ENCODE measurements at regions not wholly inside any gene's neighbourhood (a gene's known extent, or its start where the extent isn't known, plus 50 kb on each side); places are given as distances from the start of the nearest gene placed in this dataset.

- TF ChIP-seq EZH2 (IDR thresholded peaks at IDR 0.05) (no peak), ZFX (IDR thresholded peaks at IDR 0.05) (no peak), POLR2A (IDR thresholded peaks at IDR 0.05; ENCODE audit: borderline replicate concordance, extremely low read depth, insufficient read depth, insufficient read length) (no peak), FOSL1 (IDR thresholded peaks at IDR 0.05; ENCODE audit: low read depth) (no peak), ZNF274 (IDR thresholded peaks at IDR 0.05; ENCODE audit: low read depth, low read length) (no peak), EZH2phosphoT487 (IDR thresholded peaks at IDR 0.05; ENCODE audit: borderline replicate concordance) (no peak), CTCF (IDR thresholded peaks at IDR 0.05 in 2 of 3, conservative IDR thresholded peaks at IDR 0.05 in 1 of 3; ENCODE audit: borderline replicate concordance in 1 of 3, insufficient read depth in 1 of 3, low read depth in 2 of 3, low read length in 2 of 3) (no peak), REST (IDR thresholded peaks at IDR 0.05; ENCODE audit: low read depth) (no peak), CEBPB (IDR thresholded peaks at IDR 0.05; ENCODE audit: low read depth) (no peak), TCF7L2 (IDR thresholded peaks at IDR 0.05; ENCODE audit: borderline replicate concordance, extremely low read depth, insufficient read depth, insufficient read length) (no peak), RAD21 (IDR thresholded peaks at IDR 0.05; ENCODE audit: low read depth) (no peak), ATF3 (IDR thresholded peaks at IDR 0.05) (no peak), SIN3A (IDR thresholded peaks at IDR 0.05; ENCODE audit: low read depth) (no peak), JUND (IDR thresholded peaks at IDR 0.05) (no peak), EGR1 (IDR thresholded peaks at IDR 0.05; ENCODE audit: low read depth) (no peak), ELF1 (IDR thresholded peaks at IDR 0.05; ENCODE audit: borderline replicate concordance, low read depth) (no peak), POLR2AphosphoS5 (IDR thresholded peaks at IDR 0.05; ENCODE audit: low read depth, low read length) (no peak), SP1 (IDR thresholded peaks at IDR 0.05; ENCODE audit: low read depth) (no peak), YY1 (IDR thresholded peaks at IDR 0.05; ENCODE audit: extremely low read depth, insufficient replicate concordance, low read depth, low read length) (no peak)
- TF ChIP-seq, protein P1, sequence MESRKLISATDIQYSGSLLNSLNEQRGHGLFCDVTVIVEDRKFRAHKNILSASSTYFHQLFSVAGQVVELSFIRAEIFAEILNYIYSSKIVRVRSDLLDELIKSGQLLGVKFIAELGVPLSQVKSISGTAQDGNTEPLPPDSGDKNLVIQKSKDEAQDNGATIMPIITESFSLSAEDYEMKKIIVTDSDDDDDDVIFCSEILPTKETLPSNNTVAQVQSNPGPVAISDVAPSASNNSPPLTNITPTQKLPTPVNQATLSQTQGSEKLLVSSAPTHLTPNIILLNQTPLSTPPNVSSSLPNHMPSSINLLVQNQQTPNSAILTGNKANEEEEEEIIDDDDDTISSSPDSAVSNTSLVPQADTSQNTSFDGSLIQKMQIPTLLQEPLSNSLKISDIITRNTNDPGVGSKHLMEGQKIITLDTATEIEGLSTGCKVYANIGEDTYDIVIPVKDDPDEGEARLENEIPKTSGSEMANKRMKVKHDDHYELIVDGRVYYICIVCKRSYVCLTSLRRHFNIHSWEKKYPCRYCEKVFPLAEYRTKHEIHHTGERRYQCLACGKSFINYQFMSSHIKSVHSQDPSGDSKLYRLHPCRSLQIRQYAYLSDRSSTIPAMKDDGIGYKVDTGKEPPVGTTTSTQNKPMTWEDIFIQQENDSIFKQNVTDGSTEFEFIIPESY (IDR thresholded peaks at IDR 0.05; ENCODE audit: extremely low read depth, insufficient replicate concordance, low read length): no peak
- intact Hi-C loops (cut with micrococcal nuclease): no loop called here
- ChIA-PET CTCF (no interaction called here), RAD21 (ENCODE audit: low non-redundant PET in 1 of 2, low total read pairs in 2 of 2, uncharacterized antibody in 2 of 2, unreplicated experiment in 2 of 2) (no interaction called here), POLR2A (no interaction called here)
- no TSS peak for BruUV-seq (replicated peaks)
- no peak overlapping the region for H2AFZ ChIP-seq (ENCODE audit: low read depth, low read length, poor library complexity, severe bottlenecking)
- no peaks in the 10 kb centered on the region for H3K27me3 ChIP-seq (ENCODE audit: insufficient read depth, low read length)
- H4K20me1 ChIP-seq (ENCODE audit: insufficient read depth): no peaks in the 10 kb centered on the region
- no peak overlapping the region for H3K9ac ChIP-seq (ENCODE audit: low read length)
- H3K27ac ChIP-seq (ENCODE audit: low read depth, low read length): no peak overlapping the region
- H3K9me2 ChIP-seq (ENCODE audit: insufficient read depth): no peaks in the 10 kb centered on the region
- H3K79me2 ChIP-seq (ENCODE audit: insufficient read depth, low read length): no peaks in the 10 kb centered on the region
- DNase-seq (ENCODE audit: low read depth, low spot score): no peak
- ATAC-seq: no peak
- no peaks in the 10 kb centered on the region for H3K9me3 ChIP-seq (ENCODE audit: control insufficient read depth in 1 of 2, insufficient read depth in 1 of 2, low read depth in 1 of 2, low read length in 2 of 2)
- no peak overlapping the region for H3K4me2 ChIP-seq (ENCODE audit: low read length)
- no peak overlapping the region for H3K4me3 ChIP-seq (replicated peaks in 1 of 2; ENCODE audit: low read depth in 1 of 2, low read length in 2 of 2)
- no peaks in the 10 kb centered on the region for H3K36me3 ChIP-seq (ENCODE audit: control insufficient read depth in 1 of 2, insufficient read depth in 2 of 2, low read length in 2 of 2)
- peaks cover 0 to under 1% of the 10 kb centered on the region in 2 experiments; a peak in 2 of 4 replicates for H3K4me1 ChIP-seq (ENCODE audit: control insufficient read depth in 1 of 2, insufficient read depth in 2 of 2, low read length in 2 of 2)
Observed at GRCh38 chr17:83176623-83177583, 97.5 kb downstream of the METRNL start.
